Glomerular visceral epithelial cell (primary cell): ENCODE measurements at regions not wholly inside any gene's neighbourhood (a gene's known extent, or its start where the extent isn't known, plus 50 kb on each side); places are given as distances from the start of the nearest gene placed in this dataset.
"Not testable (repeated sequence)": the region's sequence is repeated elsewhere in the genome, so short reads cannot be mapped to it uniquely, and the experiment has no call there.

Experiments
- DNase-seq: peaks from one replicate; pipeline ENCODE4 v3.0.0-alpha.2; 2016; ENCODE audit errors: extremely low spot score

- no peak for DNase-seq
Observed at GRCh38 chr4:91653067-91653466, 650.7 kb upstream of the GRID2 start.

DNA sequence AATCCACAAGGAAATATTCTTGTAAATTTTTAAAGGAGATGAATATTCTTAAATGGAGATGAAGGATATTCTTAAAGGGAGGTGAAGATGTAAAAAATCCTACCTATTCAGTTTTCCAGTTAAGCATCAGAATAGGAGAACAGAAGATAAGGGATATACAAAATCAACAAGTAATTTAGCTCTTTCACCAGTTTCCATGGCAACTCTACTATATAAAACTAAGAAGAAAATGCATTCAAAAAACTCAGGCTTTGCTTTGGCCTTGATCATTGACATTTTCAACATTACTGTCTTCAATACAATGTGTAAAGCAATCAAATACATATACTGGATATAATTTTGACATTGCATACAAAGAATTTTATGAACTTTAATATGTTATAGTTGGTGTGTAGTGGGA, 622.7 kb upstream of the GRID2 start:
- no peak for DNase-seq

DNA sequence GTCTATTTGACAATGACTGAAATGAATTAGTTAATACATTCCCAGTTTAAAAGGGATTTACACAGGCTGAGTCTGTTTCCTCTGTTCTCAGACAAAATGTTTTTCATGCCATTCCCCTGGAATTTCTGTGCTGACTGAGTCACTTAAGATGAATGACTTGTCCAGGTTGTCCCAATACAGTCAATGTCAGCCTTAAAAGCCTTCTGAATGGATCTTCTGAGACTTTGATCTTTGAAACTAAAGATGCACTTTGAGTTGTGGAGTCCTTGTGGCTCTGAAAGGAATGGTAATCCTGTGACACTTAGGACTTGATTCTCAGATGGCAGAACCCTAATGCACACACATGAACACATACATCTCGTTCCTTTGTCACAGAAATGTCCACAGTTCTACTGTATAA, 622.2 kb upstream of the GRID2 start:
- DNase-seq: peak; percentile 8

DNA sequence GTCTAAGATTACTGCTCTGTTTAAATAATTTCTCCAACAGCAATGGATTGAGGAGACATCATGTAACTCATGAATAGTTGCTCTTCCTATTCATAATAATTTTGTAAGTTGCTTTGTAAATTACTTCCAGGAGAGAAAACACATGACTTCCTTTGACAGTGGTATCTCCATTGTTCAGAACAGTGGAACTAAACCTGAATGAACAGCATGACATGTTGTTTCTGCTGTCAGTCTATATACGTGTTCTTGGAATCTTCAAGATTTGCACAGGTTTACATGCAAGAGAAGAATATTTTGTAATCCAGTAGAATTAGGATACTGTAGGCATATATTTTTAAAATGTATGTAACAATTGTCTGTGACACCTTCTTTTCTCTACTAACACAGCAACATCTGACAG, 618.8 kb upstream of the GRID2 start:
- no peak for DNase-seq

- DNase-seq: no peak
Observed at GRCh38 chr4:91688413-91688812, 615.4 kb upstream of the GRID2 start.

- not testable (repeated sequence) for DNase-seq
Observed at GRCh38 chr4:91699691-91700090, 604.1 kb upstream of the GRID2 start.

- DNase-seq: no peak
Observed at GRCh38 chr4:91729851-91730250, 573.9 kb upstream of the GRID2 start.

DNA sequence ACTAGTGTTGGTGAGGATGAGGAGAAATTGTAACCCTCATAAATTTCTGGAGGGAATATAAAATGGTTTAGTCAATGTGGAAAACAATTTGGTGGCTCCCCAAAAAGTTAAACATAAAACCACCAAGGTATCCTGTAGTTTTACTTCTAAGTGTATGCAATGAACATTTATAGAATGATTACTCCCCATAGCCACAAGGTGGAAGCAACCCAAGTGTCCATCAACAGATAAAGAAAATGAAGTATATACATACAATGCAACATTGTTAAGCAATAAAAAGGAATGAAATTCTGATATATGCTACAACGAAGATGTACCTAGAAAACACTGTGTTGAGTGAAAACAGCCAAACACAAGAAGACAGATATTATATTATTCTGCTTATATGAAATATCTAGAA, 569.1 kb upstream of the GRID2 start:
- no peak for DNase-seq

- DNase-seq: not testable (repeated sequence)
Observed at GRCh38 chr4:91738831-91739230, 564.9 kb upstream of the GRID2 start.

GRCh38 chr4:91746551-91746950, 557.2 kb upstream of the GRID2 start:
- DNase-seq: no peak

- DNase-seq: no peak
Observed at GRCh38 chr4:91751961-91752360, 551.8 kb upstream of the GRID2 start.

DNA sequence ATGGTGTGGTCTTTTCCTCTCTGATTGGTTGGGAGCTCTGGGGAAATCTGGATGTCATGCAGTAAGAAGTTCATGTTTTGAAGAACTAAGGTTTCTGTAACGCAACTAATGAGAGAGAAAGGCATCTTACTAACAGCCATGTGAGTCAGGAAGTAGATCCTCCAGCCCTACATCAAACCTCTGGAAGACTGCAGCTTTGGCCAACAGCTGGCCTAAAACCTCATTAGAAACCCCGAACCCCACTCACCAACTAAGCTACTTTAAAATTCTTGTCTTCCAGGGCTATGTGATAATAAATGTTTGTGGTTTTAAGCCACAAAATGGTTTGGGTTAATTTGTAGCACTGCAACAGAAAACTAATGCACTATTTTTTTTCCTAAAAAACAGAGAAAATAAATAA, 549.0 kb upstream of the GRID2 start:
- peak; percentile 57 for DNase-seq

DNA sequence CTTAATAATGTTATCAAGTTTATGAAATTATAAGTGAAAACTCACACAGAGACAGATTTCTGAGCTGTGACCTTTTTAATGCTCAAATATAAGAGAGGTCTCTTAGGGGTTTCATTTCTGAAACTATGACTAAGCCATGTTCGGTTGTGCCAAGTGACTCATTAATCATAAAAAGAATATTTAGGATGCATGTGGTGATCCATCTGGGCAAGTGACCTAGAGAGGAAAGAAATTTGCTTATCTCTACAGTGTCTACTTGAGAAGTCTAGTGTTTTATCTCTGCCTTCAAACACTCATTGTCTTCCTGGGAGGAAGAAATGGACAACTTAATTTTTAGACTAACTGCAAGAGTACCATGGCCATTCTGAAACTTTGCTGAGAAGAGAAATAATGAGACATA, 545.3 kb upstream of the GRID2 start:
- DNase-seq: peak; percentile 70

DNA sequence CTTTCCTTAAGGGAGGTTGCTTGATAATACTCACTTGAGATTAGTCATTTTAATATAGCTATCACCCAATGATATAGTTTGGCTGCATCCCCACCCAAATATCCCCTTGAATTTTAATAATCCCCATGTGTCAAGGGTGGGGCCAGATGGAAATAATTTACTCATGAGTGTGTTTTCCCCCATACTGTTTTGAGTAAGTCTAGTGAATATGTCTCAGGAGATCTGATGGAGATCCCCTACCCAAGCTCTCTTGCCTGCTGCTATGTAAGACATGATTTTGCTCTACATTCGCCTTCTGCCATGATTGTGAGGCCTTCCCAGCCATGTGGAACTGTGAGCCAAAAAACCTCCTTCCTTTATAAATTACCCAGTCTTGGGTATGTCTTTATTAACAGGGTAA, 539.7 kb upstream of the GRID2 start:
- DNase-seq: no peak

DNA sequence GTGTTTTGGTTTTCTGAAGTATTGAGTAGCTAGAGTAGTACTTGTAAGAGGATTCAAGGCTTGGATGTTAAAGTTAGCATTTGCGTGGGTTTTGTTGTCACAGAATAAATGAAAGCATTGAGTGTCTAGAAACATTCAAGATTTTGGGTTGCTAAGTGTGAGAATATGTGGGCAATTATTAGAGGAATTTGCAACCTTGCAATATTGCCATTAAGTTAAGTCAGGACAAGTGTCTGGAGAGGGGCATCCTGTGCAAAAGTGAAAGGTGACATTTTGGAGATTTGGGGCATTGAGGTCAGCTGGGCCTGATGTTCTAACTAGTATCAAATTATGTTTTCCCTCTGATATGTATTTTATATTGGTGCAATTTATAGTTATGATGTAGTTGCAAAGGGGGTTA, 533.9 kb upstream of the GRID2 start:
- DNase-seq: no peak

DNA sequence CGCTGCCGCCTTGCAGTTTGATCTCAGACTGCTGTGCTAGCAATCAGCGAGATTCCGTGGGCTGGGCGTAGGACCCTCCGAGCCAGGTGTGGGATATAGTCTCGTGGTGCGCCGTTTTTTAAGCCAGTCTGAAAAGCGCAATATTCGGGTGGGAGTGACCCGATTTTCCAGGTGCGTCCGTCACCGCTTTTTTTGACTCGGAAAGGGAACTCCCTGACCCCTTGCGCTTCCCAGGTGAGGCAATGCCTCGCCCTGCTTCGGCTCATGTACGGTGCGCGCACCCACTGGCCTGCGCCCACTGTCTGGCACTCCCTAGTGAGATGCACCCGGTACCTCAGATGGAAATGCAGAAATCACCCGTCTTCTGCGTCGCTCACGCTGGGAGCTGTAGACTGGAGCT, 512.1 kb upstream of the GRID2 start:
- DNase-seq: not testable (repeated sequence)

- no peak for DNase-seq
Observed at GRCh38 chr4:91795947-91796346, 507.8 kb upstream of the GRID2 start.

- no peak for DNase-seq
Observed at GRCh38 chr4:91812319-91812718, 491.4 kb upstream of the GRID2 start.

GRCh38 chr4:91824773-91825172, 479.0 kb upstream of the GRID2 start:
- DNase-seq: no peak

DNA sequence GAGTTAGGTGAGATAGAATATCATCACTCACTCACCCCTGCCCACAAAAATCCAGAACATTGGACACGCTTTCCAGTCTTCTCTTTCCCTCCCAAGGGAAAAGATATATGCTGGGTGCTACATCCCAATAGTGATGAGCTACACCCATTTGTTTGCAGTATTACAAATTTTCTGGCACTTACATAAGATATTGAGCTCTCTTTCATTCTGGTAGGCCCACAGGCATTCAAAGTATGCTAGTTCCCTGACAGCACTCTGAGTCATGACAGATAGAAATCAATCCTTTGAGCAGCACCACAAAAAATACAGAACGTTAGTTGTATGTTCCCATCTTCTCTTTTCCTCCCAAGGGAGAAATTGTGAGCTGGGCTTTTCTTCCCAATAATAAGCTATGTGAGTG, 477.6 kb upstream of the GRID2 start:
- peak; percentile 50 for DNase-seq

DNA sequence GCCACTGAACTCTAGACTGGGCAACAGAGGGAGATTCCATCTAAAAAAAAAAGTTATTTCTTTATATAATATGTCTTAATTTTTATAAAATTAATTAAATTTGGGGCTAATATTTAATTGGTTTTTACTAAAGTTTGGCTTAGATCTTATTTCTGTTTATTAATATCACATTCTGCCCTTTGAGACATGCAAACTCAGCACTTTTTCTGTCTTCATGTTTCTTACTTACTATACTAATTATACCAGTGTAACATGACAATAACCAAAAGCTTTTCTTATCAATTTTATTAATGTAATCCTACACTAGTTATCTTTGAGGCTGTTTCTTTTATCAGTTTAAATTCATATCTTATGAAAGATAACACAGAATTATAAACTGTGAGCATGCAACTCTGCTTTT, 475.9 kb upstream of the GRID2 start:
- DNase-seq: no peak

DNA sequence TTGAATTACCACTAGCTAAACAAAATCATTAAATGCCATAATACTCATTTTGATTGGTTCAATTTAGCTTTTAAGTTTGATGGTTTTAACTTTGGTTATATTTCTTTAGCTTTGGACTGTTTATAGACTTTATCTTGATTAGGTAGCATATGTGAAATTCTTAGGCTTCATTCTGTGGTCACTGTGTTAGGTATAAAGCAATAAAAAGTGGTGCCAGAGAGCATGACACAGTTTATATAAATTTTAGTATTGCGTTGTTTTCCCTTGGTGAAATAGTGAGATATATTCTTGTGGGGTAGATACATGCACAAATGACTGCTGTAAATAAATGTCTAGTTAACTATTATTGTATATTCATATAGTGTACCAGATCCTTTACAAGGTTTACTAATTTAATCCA, 474.2 kb upstream of the GRID2 start:
- no peak for DNase-seq

GRCh38 chr4:91830681-91831395, 472.9 kb upstream of the GRID2 start:
- no peak for DNase-seq

- DNase-seq: peak; percentile 63
Observed at GRCh38 chr4:91837608-91838029, 466.1 kb upstream of the GRID2 start.
